Mesendoderm (in vitro differentiated cells): ENCODE measurements at regions not wholly inside any gene's neighbourhood (a gene's known extent, or its start where the extent isn't known, plus 50 kb on each side); places are given as distances from the start of the nearest gene placed in this dataset.

ENCODE experiments used
- DNase-seq: peaks from one replicate; pipeline ENCODE4 v3.0.0; 2013
- H2AK5ac ChIP-seq: 2 replicates; pipeline ENCODE4 v1.6.1; 2013; ENCODE audit warnings: low read length, inconsistent platforms
- H2BK120ac ChIP-seq: 2 replicates; pipeline ENCODE4 v1.6.1; 2013; ENCODE audit warnings: low read depth, mild to moderate bottlenecking, low read length, moderate library complexity, mixed read lengths
- H2BK15ac ChIP-seq: replicated peaks from 2 replicates; pipeline ENCODE4 v1.6.1; 2013; ENCODE audit warnings: low read depth, mild to moderate bottlenecking, moderate library complexity
- H2BK5ac ChIP-seq: 2 replicates; pipeline ENCODE4 v1.6.1; 2013; ENCODE audit warnings: low read length, inconsistent platforms
- H3K18ac ChIP-seq: 2 replicates; pipeline ENCODE4 v1.6.1; 2013; ENCODE audit warnings: mild to moderate bottlenecking, low read length, mixed read lengths
- H3K23ac ChIP-seq: one replicate; pipeline ENCODE4 v1.6.1; 2013; ENCODE audit warnings: low read length
- H3K27ac ChIP-seq: 2 replicates; pipeline ENCODE4 v1.5.1; 2013; ENCODE audit warnings: low read depth, mild to moderate bottlenecking, inconsistent platforms, low read length, moderate library complexity
- H3K27me3 ChIP-seq: 2 replicates; pipeline ENCODE4 v1.6.1; 2013; ENCODE audit warnings: low read length, control low read depth, mild to moderate bottlenecking, inconsistent platforms; ENCODE audit not compliant: insufficient read depth, poor library complexity
- H3K36me3 ChIP-seq: 2 replicates; pipeline ENCODE4 v1.6.1; 2013; ENCODE audit warnings: low read length, inconsistent platforms; ENCODE audit not compliant: control insufficient read depth, insufficient read depth
- H3K4ac ChIP-seq: one replicate; pipeline ENCODE4 v1.6.1; 2013; ENCODE audit warnings: low read depth, mild to moderate bottlenecking, low read length, moderate library complexity
- H3K4me1 ChIP-seq: 2 replicates; pipeline ENCODE4 v1.6.1; 2013; ENCODE audit warnings: low read depth, low read length, inconsistent platforms; ENCODE audit not compliant: control insufficient read depth
- H3K4me2 ChIP-seq: 2 replicates; pipeline ENCODE4 v1.6.1; 2013; ENCODE audit warnings: low read length
- H3K4me3 ChIP-seq: 2 replicates; pipeline ENCODE4 v1.5.1; 2013; ENCODE audit warnings: mild to moderate bottlenecking, low read length
- H3K56ac ChIP-seq: one replicate; pipeline ENCODE4 v1.6.1; 2013; ENCODE audit warnings: low read length
- H3K79me1 ChIP-seq: 2 replicates; pipeline ENCODE4 v1.6.1; 2013; ENCODE audit warnings: low read length, inconsistent platforms
- H3K79me2 ChIP-seq: 2 replicates; pipeline ENCODE4 v1.6.1; 2013; ENCODE audit warnings: mild to moderate bottlenecking, low read length; ENCODE audit not compliant: control insufficient read depth, insufficient read depth
- H3K9ac ChIP-seq: 2 replicates; pipeline ENCODE4 v1.6.1; 2013; ENCODE audit warnings: low read length, inconsistent platforms
- H4K5ac ChIP-seq: one replicate; pipeline ENCODE4 v1.6.1; 2013; ENCODE audit warnings: low read length
- H4K8ac ChIP-seq: one replicate; pipeline ENCODE4 v1.6.1; 2013; ENCODE audit warnings: low read depth, mild to moderate bottlenecking, control low read depth, low read length, moderate library complexity
- WGBS: extraction: QIAGEN DNeasy Blood & Tissue Kit; methylation state at CpG from one replicate; pipeline ENCODE4 v1.1.7; 2013; ENCODE audit warnings: low lambda C conversion rate, missing lambda C conversion rate; ENCODE audit not compliant: insufficient coverage; ENCODE audit errors: extremely low coverage; 5-methylcytosine and 5-hydroxymethylcytosine counted together

- H3K4me3 ChIP-seq: no peak overlapping the region
- no peaks in the 10 kb centered on the region for H3K36me3 ChIP-seq
- no peak overlapping the region for H3K4me2 ChIP-seq
- H4K8ac ChIP-seq: no peak overlapping the region
- no peak overlapping the region for H3K23ac ChIP-seq
- no peak overlapping the region for H3K4ac ChIP-seq
- no peak overlapping the region for H2BK5ac ChIP-seq
- no peak overlapping the region for H2BK15ac ChIP-seq
- no peak overlapping the region for H3K18ac ChIP-seq
- no peaks in the 10 kb centered on the region for H3K79me2 ChIP-seq
- no peak overlapping the region for H3K9ac ChIP-seq
- H4K5ac ChIP-seq: no peak overlapping the region
- DNase-seq: no peak
- H2BK120ac ChIP-seq: no peak overlapping the region
- no peaks in the 10 kb centered on the region for H3K79me1 ChIP-seq
- H3K27me3 ChIP-seq: no peaks in the 10 kb centered on the region
- WGBS: no CpG with 5 or more reads among the region's 5 CpGs
- H3K4me1 ChIP-seq: no peaks in the 10 kb centered on the region
- H2AK5ac ChIP-seq: no peak overlapping the region
- H3K56ac ChIP-seq: no peak overlapping the region
- H3K27ac ChIP-seq: no peak overlapping the region
These were observed 474.2 kb downstream of the ADRA2A start for GRCh38 chr10:111551001-111551400.

DNA sequence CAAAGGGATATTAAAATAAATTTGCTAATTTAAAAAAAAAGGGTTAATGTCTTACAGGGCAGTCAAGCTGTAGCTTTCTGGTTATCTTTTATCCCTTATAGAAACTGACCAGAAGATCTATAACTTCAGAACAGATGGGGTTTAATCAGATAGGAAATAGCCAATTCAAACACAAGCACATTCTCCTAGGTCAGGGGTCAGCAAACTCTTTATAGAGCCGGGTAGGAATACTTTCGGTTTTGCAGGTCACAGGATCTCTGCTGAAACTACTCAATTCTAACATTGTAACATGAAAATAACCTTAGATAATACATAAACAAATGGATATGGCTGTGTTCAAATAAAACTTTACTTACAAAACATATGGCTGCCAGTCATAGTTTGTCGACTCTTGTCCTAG is 479.8 kb downstream of the ADRA2A start:
- no peaks in the 10 kb centered on the region for H3K79me1 ChIP-seq
- H4K8ac ChIP-seq: no peak overlapping the region
- no peak overlapping the region for H2BK15ac ChIP-seq
- H3K18ac ChIP-seq: no peak overlapping the region
- no peak overlapping the region for H2BK5ac ChIP-seq
- H3K27me3 ChIP-seq: no peaks in the 10 kb centered on the region
- H2AK5ac ChIP-seq: no peak overlapping the region
- no peaks in the 10 kb centered on the region for H3K36me3 ChIP-seq
- H3K23ac ChIP-seq: no peak overlapping the region
- H3K9ac ChIP-seq: no peak overlapping the region
- no peak overlapping the region for H3K4ac ChIP-seq
- DNase-seq: no peak
- no peaks in the 10 kb centered on the region for H3K79me2 ChIP-seq
- no peak overlapping the region for H4K5ac ChIP-seq
- WGBS: no CpG with 5 or more reads among the region's 3 CpGs
- no peak overlapping the region for H3K4me2 ChIP-seq
- no peak overlapping the region for H3K27ac ChIP-seq
- no peaks in the 10 kb centered on the region for H3K4me1 ChIP-seq
- no peak overlapping the region for H2BK120ac ChIP-seq
- no peak overlapping the region for H3K4me3 ChIP-seq
- no peak overlapping the region for H3K56ac ChIP-seq

GRCh38 chr10:111558211-111558610 is 481.4 kb downstream of the ADRA2A start:
- no peaks in the 10 kb centered on the region for H3K27me3 ChIP-seq
- H2BK120ac ChIP-seq: no peak overlapping the region
- no peaks in the 10 kb centered on the region for H3K36me3 ChIP-seq
- no peak overlapping the region for H2AK5ac ChIP-seq
- no peak overlapping the region for H3K23ac ChIP-seq
- no peak overlapping the region for H4K8ac ChIP-seq
- DNase-seq: no peak
- no peak overlapping the region for H3K9ac ChIP-seq
- H3K18ac ChIP-seq: no peak overlapping the region
- no CpG with 5 or more reads among the region's 4 CpGs for WGBS
- no peaks in the 10 kb centered on the region for H3K79me2 ChIP-seq
- H3K4me2 ChIP-seq: no peak overlapping the region
- no peak overlapping the region for H3K4ac ChIP-seq
- H3K27ac ChIP-seq: no peak overlapping the region
- no peaks in the 10 kb centered on the region for H3K79me1 ChIP-seq
- no peak overlapping the region for H4K5ac ChIP-seq
- no peak overlapping the region for H3K4me3 ChIP-seq
- H2BK5ac ChIP-seq: no peak overlapping the region
- no peaks in the 10 kb centered on the region for H3K4me1 ChIP-seq
- H3K56ac ChIP-seq: no peak overlapping the region
- H2BK15ac ChIP-seq: no peak overlapping the region

DNA sequence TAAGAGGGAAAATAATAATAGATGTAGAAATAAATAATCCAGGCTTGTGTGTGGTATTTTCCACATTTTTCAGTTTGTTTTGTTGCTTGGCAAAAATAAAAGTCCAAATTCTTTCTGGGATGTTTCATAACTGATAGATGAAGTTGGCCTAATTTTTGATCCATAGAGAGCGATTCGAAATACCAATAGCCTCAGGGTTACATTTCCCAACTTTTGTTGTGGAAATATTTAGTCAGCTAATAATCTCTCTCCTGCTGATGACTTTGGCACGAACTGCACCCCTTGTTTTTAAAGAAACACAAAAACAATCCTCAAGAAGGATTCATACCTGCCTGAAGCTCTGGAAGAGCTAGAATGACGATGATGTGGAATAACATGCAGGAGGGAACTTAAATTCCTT is 483.2 kb downstream of the ADRA2A start:
- Histone ChIP-seq H3K4me2 (no peak overlapping the region), H3K4me1 (no peaks in the 10 kb centered on the region), H3K27me3 (no peaks in the 10 kb centered on the region), H3K56ac (no peak overlapping the region), H3K79me1 (no peaks in the 10 kb centered on the region), H2BK120ac (no peak overlapping the region), H3K79me2 (no peaks in the 10 kb centered on the region), H2BK15ac (no peak overlapping the region), H3K36me3 (no peaks in the 10 kb centered on the region), H4K8ac (no peak overlapping the region), H3K4ac (no peak overlapping the region), H4K5ac (no peak overlapping the region), H2AK5ac (no peak overlapping the region), H3K27ac (no peak overlapping the region), H3K4me3 (no peak overlapping the region), H3K23ac (no peak overlapping the region), H3K9ac (no peak overlapping the region), H2BK5ac (no peak overlapping the region), H3K18ac (no peak overlapping the region)
- DNase-seq: no peak
- WGBS: no CpG with 5 or more reads among the region's 4 CpGs

DNA sequence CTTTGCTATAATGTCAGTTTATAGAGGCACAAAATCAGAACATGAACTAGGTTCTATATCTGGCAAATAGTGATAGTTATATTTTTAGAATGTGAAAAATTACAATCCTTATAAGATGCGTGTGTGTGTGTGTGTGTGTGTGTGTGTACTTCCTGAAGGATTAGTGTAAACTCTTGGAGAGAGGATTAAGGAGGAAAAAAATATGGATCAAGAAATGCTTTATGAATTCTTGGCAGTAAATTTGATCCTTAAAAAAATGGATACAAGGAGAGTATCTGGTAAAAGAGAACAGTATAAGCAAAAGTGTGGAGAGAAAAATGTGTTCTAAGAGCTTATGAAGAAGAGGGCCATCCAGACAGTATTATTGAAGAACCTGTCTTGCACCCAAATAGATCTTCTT is 484.3 kb downstream of the ADRA2A start:
- H3K79me2 ChIP-seq: no peaks in the 10 kb centered on the region
- no peak overlapping the region for H3K9ac ChIP-seq
- no peak overlapping the region for H2AK5ac ChIP-seq
- no peaks in the 10 kb centered on the region for H3K79me1 ChIP-seq
- H2BK5ac ChIP-seq: no peak overlapping the region
- no peak overlapping the region for H3K4ac ChIP-seq
- H2BK15ac ChIP-seq: no peak overlapping the region
- no peak overlapping the region for H3K56ac ChIP-seq
- no peak overlapping the region for H3K18ac ChIP-seq
- no CpG with 5 or more reads among the region's 1 CpG for WGBS
- DNase-seq: no peak
- H3K36me3 ChIP-seq: no peaks in the 10 kb centered on the region
- no peaks in the 10 kb centered on the region for H3K4me1 ChIP-seq
- H3K27ac ChIP-seq: no peak overlapping the region
- no peak overlapping the region for H2BK120ac ChIP-seq
- H3K27me3 ChIP-seq: no peaks in the 10 kb centered on the region
- no peak overlapping the region for H4K8ac ChIP-seq
- no peak overlapping the region for H3K4me3 ChIP-seq
- H3K23ac ChIP-seq: no peak overlapping the region
- H3K4me2 ChIP-seq: no peak overlapping the region
- no peak overlapping the region for H4K5ac ChIP-seq

DNA sequence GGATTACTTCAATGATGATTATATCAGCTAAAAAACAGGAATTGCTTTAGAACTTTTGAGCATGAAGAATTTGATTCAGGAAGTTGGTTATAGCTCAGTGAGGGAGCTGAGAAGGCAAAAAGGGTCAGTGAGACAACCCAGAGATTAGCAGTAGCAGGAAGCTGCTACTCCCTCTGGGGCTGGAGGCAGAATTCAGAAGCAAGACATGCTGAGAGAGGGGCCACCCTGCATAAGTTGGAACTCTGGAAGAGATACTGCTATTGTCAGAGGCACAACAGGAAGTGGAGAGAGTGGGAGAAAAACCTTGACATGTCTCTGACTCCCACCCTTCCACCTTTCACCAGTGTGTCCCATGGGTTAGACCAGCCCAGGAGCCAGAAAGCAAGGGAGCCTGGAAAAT is 488.7 kb downstream of the ADRA2A start:
- Histone ChIP-seq H2BK15ac (no peak overlapping the region), H2AK5ac (no peak overlapping the region), H3K9ac (no peak overlapping the region), H3K79me2 (no peaks in the 10 kb centered on the region), H3K18ac (no peak overlapping the region), H4K5ac (no peak overlapping the region), H3K36me3 (no peaks in the 10 kb centered on the region), H3K79me1 (no peaks in the 10 kb centered on the region), H3K4ac (no peak overlapping the region), H3K27me3 (no peaks in the 10 kb centered on the region), H3K4me2 (no peak overlapping the region), H3K4me1 (no peaks in the 10 kb centered on the region), H3K23ac (no peak overlapping the region), H4K8ac (no peak overlapping the region), H2BK5ac (no peak overlapping the region), H2BK120ac (no peak overlapping the region), H3K56ac (no peak overlapping the region), H3K27ac (no peak overlapping the region), H3K4me3 (no peak overlapping the region)
- peak; percentile 26 for DNase-seq
